Breast epithelium (tissue), 4 donors: ENCODE measurements at regions not wholly inside any gene's neighbourhood (a gene's known extent, or its start where the extent isn't known, plus 50 kb on each side); places are given as distances from the start of the nearest gene placed in this dataset.

ENCODE experiments used
- DNase-seq, 2 donors: peaks; one replicate each; pipeline ENCODE4 v3.0.0-alpha.2; 2019; ENCODE audit warnings: low spot score in 2 of 2
- H3K27ac ChIP-seq, 2 donors: fragments of 200-600 bp; sonication (generic) in 1 of 2; one replicate each; pipeline ENCODE4 v1.5.1; 2016 to 2019; ENCODE audit warnings: mild to moderate bottlenecking in 1 of 2
- H3K27me3 ChIP-seq, 2 donors: fragments of 200-600 bp; sonication (generic) in 1 of 2; one replicate each; pipeline versions ENCODE4 v1.5.1 to v1.6.0; 2017 to 2019; ENCODE audit warnings: control low read depth in 1 of 2, mild to moderate bottlenecking in 1 of 2
- H3K36me3 ChIP-seq: fragments of 200-600 bp; one replicate; pipeline ENCODE4 v1.5.1; 2019
- H3K4me1 ChIP-seq, 2 donors: fragments of 200-600 bp; sonication (generic); one replicate each; pipeline ENCODE4 v1.5.1; 2016 to 2019; ENCODE audit warnings: control low read depth in 1 of 2
- H3K4me3 ChIP-seq, 3 donors: fragments of 200-600 bp; sonication (generic); 1 replicate in 2 of 3; 2 replicates in 1 of 3; pipeline ENCODE4 v1.5.1; 2016 to 2019; ENCODE audit warnings: mild to moderate bottlenecking in 3 of 3, moderate library complexity in 2 of 3
- H3K9me3 ChIP-seq, 2 donors: fragments of 200-600 bp; sonication (generic) in 1 of 2; one replicate each; pipeline ENCODE4 v1.5.1; 2016 to 2019; ENCODE audit warnings: control low read depth in 1 of 2
- CTCF ChIP-seq, 3 donors: fragments of 450-650 bp; IDR thresholded peaks; one replicate each; pipeline ENCODE4 v1.5.1; 2016 to 2017; ENCODE audit warnings: antibody characterized with exemption in 3 of 3, mild to moderate bottlenecking in 3 of 3, moderate library complexity in 3 of 3
- POLR2A ChIP-seq: fragments of 450-650 bp; IDR thresholded peaks from one replicate; pipeline ENCODE4 v1.6.1; 2016; ENCODE audit warnings: antibody characterized with exemption, mild to moderate bottlenecking, moderate library complexity
- POLR2AphosphoS5 ChIP-seq, 3 donors: sonication (generic); formaldehyde crosslinking; IDR thresholded peaks; one replicate each; pipeline ENCODE4 v1.6.1; 2017; ENCODE audit warnings: antibody characterized with exemption in 3 of 3
- intact Hi-C: fragments of 100-400 bp; cut with DNase I; formaldehyde crosslinking; loops from one replicate; pipeline ENCODE4 v1.15.1; 2023; ENCODE audit warnings: low total_unique reads

GRCh38 chr6:44622555-44622954 is 235.0 kb downstream of the CDC5L start:
- no peak overlapping the region for H3K4me3 ChIP-seq
- no peak for DNase-seq
- H3K27ac ChIP-seq, result no peak overlapping the region
- H3K36me3 ChIP-seq, result no peaks in the 10 kb centered on the region
- no peaks in the 10 kb centered on the region for H3K9me3 ChIP-seq
- H3K27me3 ChIP-seq, result no peaks in the 10 kb centered on the region
- no peaks in the 10 kb centered on the region for H3K4me1 ChIP-seq
- TF ChIP-seq POLR2A, result no peak
- TF ChIP-seq CTCF (IDR thresholded peaks at IDR 0.05), result no peak
- TF ChIP-seq POLR2AphosphoS5 (IDR thresholded peaks at IDR 0.05), result no peak
- intact Hi-C loops, result no loop called here

GRCh38 chr6:44622956-44623355 is 235.4 kb downstream of the CDC5L start:
- Histone ChIP-seq H3K36me3 (no peaks in the 10 kb centered on the region), H3K4me3 (no peak overlapping the region), H3K9me3 (no peaks in the 10 kb centered on the region), H3K27me3 (no peaks in the 10 kb centered on the region), H3K4me1 (no peaks in the 10 kb centered on the region), H3K27ac (no peak overlapping the region)
- intact Hi-C loops, result no loop called here
- no peak for TF ChIP-seq CTCF (IDR thresholded peaks at IDR 0.05)
- TF ChIP-seq POLR2A, result no peak
- TF ChIP-seq POLR2AphosphoS5 (IDR thresholded peaks at IDR 0.05), result no peak
- DNase-seq, result no peak

- intact Hi-C loops, result no loop called here
- Histone ChIP-seq H3K36me3 (no peaks in the 10 kb centered on the region), H3K27me3 (no peaks in the 10 kb centered on the region), H3K4me3 (no peak overlapping the region), H3K27ac (no peak overlapping the region), H3K9me3 (no peaks in the 10 kb centered on the region), H3K4me1 (no peaks in the 10 kb centered on the region)
- TF ChIP-seq CTCF (IDR thresholded peaks at IDR 0.05) (no peak), POLR2A (no peak), POLR2AphosphoS5 (IDR thresholded peaks at IDR 0.05) (no peak)
- no peak for DNase-seq
Observed at GRCh38 chr6:44624226-44624625, 236.7 kb downstream of the CDC5L start.

- DNase-seq, result no peak
- Histone ChIP-seq H3K9me3 (no peaks in the 10 kb centered on the region), H3K4me3 (no peak overlapping the region), H3K27me3 (no peaks in the 10 kb centered on the region), H3K36me3 (no peaks in the 10 kb centered on the region), H3K4me1 (no peaks in the 10 kb centered on the region), H3K27ac (no peak overlapping the region)
- intact Hi-C loops, result no loop called here
- no peak for TF ChIP-seq POLR2A
- no peak for TF ChIP-seq CTCF (IDR thresholded peaks at IDR 0.05)
- TF ChIP-seq POLR2AphosphoS5 (IDR thresholded peaks at IDR 0.05), result no peak
Observed at GRCh38 chr6:44624936-44625573, 237.5 kb downstream of the CDC5L start.

- Histone ChIP-seq H3K4me1 (no peaks in the 10 kb centered on the region), H3K27ac (no peak overlapping the region), H3K4me3 (no peak overlapping the region), H3K9me3 (no peaks in the 10 kb centered on the region), H3K36me3 (no peaks in the 10 kb centered on the region), H3K27me3 (no peaks in the 10 kb centered on the region)
- intact Hi-C loops, result no loop called here
- TF ChIP-seq CTCF (IDR thresholded peaks at IDR 0.05), result no peak
- no peak for TF ChIP-seq POLR2AphosphoS5 (IDR thresholded peaks at IDR 0.05)
- TF ChIP-seq POLR2A, result no peak
- DNase-seq, result no peak
Observed at GRCh38 chr6:44625996-44626395, 238.5 kb downstream of the CDC5L start.
